Upper lobe of left lung (tissue), 4 donors: ENCODE measurements at regions not wholly inside any gene's neighbourhood (a gene's known extent, or its start where the extent isn't known, plus 50 kb on each side); places are given as distances from the start of the nearest gene placed in this dataset.

Experiments
- CTCF ChIP-seq, 6 experiments: fragments of 450-650 bp in 4 of 6; fragments of 200-600 bp in 2 of 6; sonication (generic) in 2 of 6; IDR thresholded peaks; one replicate each; pipeline ENCODE4 v1.5.1; 2016 to 2019; ENCODE audit warnings: antibody characterized with exemption in 6 of 6
- EP300 ChIP-seq, 4 donors: sonication (generic); formaldehyde crosslinking; IDR thresholded peaks; one replicate each; pipeline ENCODE4 v1.5.1; 2017; ENCODE audit warnings: antibody characterized with exemption in 4 of 4, control low read depth in 2 of 4
- POLR2A ChIP-seq, 4 donors: fragments of 450-650 bp; IDR thresholded peaks; one replicate each; pipeline ENCODE4 v1.5.1; 2016 to 2017; ENCODE audit warnings: antibody characterized with exemption in 4 of 4, mild to moderate bottlenecking in 2 of 4

GRCh38 chr13:64256751-64257150, 2841.1 kb upstream of the PCDH20 start:
- TF ChIP-seq CTCF (IDR thresholded peaks at IDR 0.05) (no peak), POLR2A (IDR thresholded peaks at IDR 0.05) (no peak), EP300 (IDR thresholded peaks at IDR 0.05) (no peak)
